Caco-2 (cell line): ENCODE measurements at regions not wholly inside any gene's neighbourhood (a gene's known extent, or its start where the extent isn't known, plus 50 kb on each side); places are given as distances from the start of the nearest gene placed in this dataset.

Experiments
- BruUV-seq: library from RNA; stranded (reverse); fragments of 400-500 nt; replicated peaks from 2 replicates; lab custom pipeline; 2021; lab: Mats Ljungman, UMichigan
- CTCF ChIA-PET: fragments of 300-600 bp; sonication (Branson Sonifier 250); formaldehyde crosslinking; loops from one replicate; lab custom pipeline; 2022; ENCODE audit warnings: antibody characterized with exemption; lab: Charles Lee
- POLR2A ChIA-PET: fragments of 300-600 bp; sonication (Branson Sonifier 250); formaldehyde crosslinking; loops from one replicate; lab custom pipeline; 2022; ENCODE audit warnings: antibody characterized with exemption; lab: Charles Lee
- DNase-seq, 2 experiments: peaks; one replicate each; pipeline versions ENCODE4 v3.0.0 to v3.0.0-alpha.2; 2020 to 2022
- H3K27me3 ChIP-seq: replicated peaks from 2 replicates; pipeline ENCODE4 v1.6.0; 2011; ENCODE audit warnings: low read length; ENCODE audit not compliant: control insufficient read depth, insufficient read depth
- H3K36me3 ChIP-seq: 2 replicates; pipeline ENCODE4 v1.5.1; 2011; ENCODE audit warnings: low read length; ENCODE audit not compliant: control insufficient read depth, insufficient read depth
- H3K4me1 ChIP-seq: fragments of 250-450 bp; sonication (Bioruptor Pico); 2 replicates; pipeline ENCODE4 v1.5.1; 2020; ENCODE audit warnings: mild to moderate bottlenecking
- H3K4me3 ChIP-seq: 2 replicates; pipeline ENCODE4 v1.5.1; 2011; ENCODE audit warnings: low read depth, mild to moderate bottlenecking, control low read depth, low read length
- H3K9me3 ChIP-seq: fragments of 250-450 bp; sonication (Bioruptor Pico); 2 replicates; pipeline ENCODE4 v1.5.1; 2020; ENCODE audit warnings: mild to moderate bottlenecking, moderate library complexity
- H3K27ac Mint-ChIP-seq: one replicate; pipeline ENCODE4 v1.8.0; 2022; ENCODE audit warnings: mixed read lengths; ENCODE audit not compliant: unreplicated experiment
- H3K27me3 Mint-ChIP-seq: one replicate; pipeline ENCODE4 v1.8.0; 2022; ENCODE audit warnings: mixed read lengths; ENCODE audit not compliant: insufficient read depth, unreplicated experiment
- H3K36me3 Mint-ChIP-seq: one replicate; pipeline ENCODE4 v1.8.0; 2022; ENCODE audit warnings: mild to moderate bottlenecking, mixed read lengths; ENCODE audit not compliant: insufficient read depth, unreplicated experiment
- H3K4me1 Mint-ChIP-seq: one replicate; pipeline ENCODE4 v1.8.0; 2022; ENCODE audit warnings: low read depth, mixed read lengths; ENCODE audit not compliant: unreplicated experiment
- H3K4me3 Mint-ChIP-seq: one replicate; pipeline ENCODE4 v1.8.0; 2022; ENCODE audit warnings: mild to moderate bottlenecking, moderate library complexity, mixed read lengths; ENCODE audit not compliant: unreplicated experiment
- H3K9me3 Mint-ChIP-seq: one replicate; pipeline ENCODE4 v1.8.0; 2022; ENCODE audit warnings: mixed read lengths; ENCODE audit not compliant: unreplicated experiment
- CTCF ChIP-seq, 2 experiments: fragments of 200-600 bp in 1 of 2; IDR thresholded peaks; 1 replicate in 1 of 2; 2 replicates in 1 of 2; pipeline versions ENCODE4 v1.5.1 to v1.8.0; 2011 to 2022; ENCODE audit warnings: antibody characterized with exemption in 1 of 2, control low read depth in 1 of 2, inconsistent platforms in 1 of 2, low read depth in 1 of 2, low read length in 1 of 2, mild to moderate bottlenecking in 1 of 2, moderate library complexity in 1 of 2; ENCODE audit not compliant: insufficient read depth in 1 of 2, severe bottlenecking in 1 of 2, unreplicated experiment in 1 of 2
- intact Hi-C: fragments of 100-400 bp; cut with micrococcal nuclease; formaldehyde crosslinking; loops from one replicate; pipeline ENCODE4 v1.10.0; 2022; ENCODE audit not compliant: unreplicated experiment

DNA sequence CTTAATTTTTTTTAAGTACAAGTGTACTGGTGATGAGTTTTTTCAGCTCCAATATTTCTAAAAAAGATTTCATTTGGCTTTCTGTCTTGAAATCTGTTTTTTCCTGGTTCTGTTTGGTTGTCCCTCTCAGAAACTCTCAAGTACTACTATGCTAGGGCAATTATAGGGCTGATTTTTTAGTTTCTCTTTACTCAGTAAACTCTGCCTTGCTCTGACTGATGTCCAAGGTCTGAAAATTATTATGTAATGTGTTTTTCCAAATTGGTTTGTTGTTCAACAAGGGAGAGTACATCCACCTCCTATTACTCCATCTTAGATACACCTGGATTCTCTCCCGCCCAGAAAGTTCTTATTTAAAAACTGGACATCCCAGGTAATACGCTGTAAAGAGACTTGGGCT, 877.7 kb downstream of the CBLN2 start:
- Histone ChIP-seq H3K4me1 (no peaks in the 10 kb centered on the region), H3K4me3 (no peak overlapping the region), H3K9me3 (no peaks in the 10 kb centered on the region), H3K36me3 (no peaks in the 10 kb centered on the region), H3K27me3 (no peaks in the 10 kb centered on the region)
- Mint-ChIP-seq H3K27ac (no peak overlapping the region), H3K27me3 (no peaks in the 10 kb centered on the region), H3K9me3 (no peaks in the 10 kb centered on the region), H3K4me3 (no peak overlapping the region), H3K4me1 (no peaks in the 10 kb centered on the region), H3K36me3 (no peaks in the 10 kb centered on the region)
- DNase-seq = no peak
- intact Hi-C loops = no loop called here
- POLR2A ChIA-PET = no interaction called here
- BruUV-seq = no TSS peak
- CTCF ChIA-PET = no interaction called here
- no peak for TF ChIP-seq CTCF (IDR thresholded peaks at IDR 0.05; ENCODE audit: insufficient read depth in 1 of 2, low read depth in 1 of 2, low read length in 1 of 2, severe bottlenecking in 1 of 2, unreplicated experiment in 1 of 2)

DNA sequence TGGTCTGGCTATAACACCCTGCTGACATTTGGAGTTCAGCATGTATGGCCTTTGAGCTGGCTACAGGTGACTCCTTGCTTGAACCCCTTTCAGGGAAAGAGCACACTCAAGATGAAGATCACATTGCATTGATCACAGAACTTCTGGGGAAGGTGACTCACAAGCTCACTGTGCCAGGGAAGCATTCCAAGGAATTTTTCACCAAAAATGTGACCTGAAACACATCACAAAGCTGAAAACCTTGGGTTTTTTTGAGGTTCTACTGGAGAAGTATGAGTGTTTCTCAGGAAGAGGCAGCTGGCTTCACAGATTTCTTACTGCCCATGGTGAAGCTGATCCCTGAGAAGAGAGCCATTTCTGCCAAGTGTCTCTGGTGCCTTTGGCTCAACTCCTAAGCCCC, 879.0 kb downstream of the CBLN2 start:
- no peaks in the 10 kb centered on the region for H3K27me3 Mint-ChIP-seq
- no peaks in the 10 kb centered on the region for H3K36me3 Mint-ChIP-seq
- ChIA-PET CTCF (no interaction called here), POLR2A (no interaction called here)
- intact Hi-C loops = no loop called here
- no peaks in the 10 kb centered on the region for H3K4me1 Mint-ChIP-seq
- Histone ChIP-seq H3K4me3 (no peak overlapping the region), H3K9me3 (no peaks in the 10 kb centered on the region), H3K27me3 (no peaks in the 10 kb centered on the region), H3K36me3 (no peaks in the 10 kb centered on the region), H3K4me1 (no peaks in the 10 kb centered on the region)
- DNase-seq = no peak
- BruUV-seq = no TSS peak
- no peaks in the 10 kb centered on the region for H3K9me3 Mint-ChIP-seq
- H3K27ac Mint-ChIP-seq = no peak overlapping the region
- H3K4me3 Mint-ChIP-seq = no peak overlapping the region
- no peak for TF ChIP-seq CTCF (IDR thresholded peaks at IDR 0.05; ENCODE audit: insufficient read depth in 1 of 2, low read depth in 1 of 2, low read length in 1 of 2, severe bottlenecking in 1 of 2, unreplicated experiment in 1 of 2)

DNA sequence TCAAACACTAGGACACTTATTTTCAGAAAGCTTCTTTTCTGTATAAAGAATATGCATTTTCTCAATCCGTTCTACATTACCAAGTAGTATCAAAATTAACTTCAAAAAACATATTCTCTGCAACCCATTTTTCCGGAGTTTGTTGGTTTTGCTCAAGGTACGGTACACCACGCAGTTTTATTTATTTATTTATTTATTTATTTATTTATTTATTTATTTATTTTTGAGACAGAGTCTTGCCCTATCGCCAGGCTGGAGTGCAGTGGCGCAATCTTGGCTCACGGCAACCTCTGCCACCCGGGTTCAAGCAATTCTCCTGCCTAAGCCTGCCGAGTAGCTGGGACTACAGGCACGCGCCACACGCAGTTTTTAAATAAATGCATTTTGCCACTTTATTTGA, 900.3 kb downstream of the CBLN2 start:
- Histone ChIP-seq H3K9me3 (no peaks in the 10 kb centered on the region), H3K4me3 (no peak overlapping the region), H3K36me3 (no peaks in the 10 kb centered on the region), H3K27me3 (no peaks in the 10 kb centered on the region), H3K4me1 (no peaks in the 10 kb centered on the region)
- Mint-ChIP-seq H3K4me3 (no peak overlapping the region), H3K36me3 (no peaks in the 10 kb centered on the region), H3K4me1 (no peaks in the 10 kb centered on the region), H3K27me3 (no peaks in the 10 kb centered on the region), H3K9me3 (no peaks in the 10 kb centered on the region), H3K27ac (no peak overlapping the region)
- ChIA-PET POLR2A (no interaction called here), CTCF (no interaction called here)
- intact Hi-C loops = no loop called here
- TF ChIP-seq CTCF (IDR thresholded peaks at IDR 0.05; ENCODE audit: insufficient read depth in 1 of 2, low read depth in 1 of 2, low read length in 1 of 2, severe bottlenecking in 1 of 2, unreplicated experiment in 1 of 2) = no peak
- BruUV-seq = no TSS peak
- no peak for DNase-seq
